ENCODE measurements at regions not wholly inside any gene's neighbourhood (a gene's known extent, or its start where the extent isn't known, plus 50 kb on each side); places are given as distances from the start of the nearest gene placed in this dataset.

DNA sequence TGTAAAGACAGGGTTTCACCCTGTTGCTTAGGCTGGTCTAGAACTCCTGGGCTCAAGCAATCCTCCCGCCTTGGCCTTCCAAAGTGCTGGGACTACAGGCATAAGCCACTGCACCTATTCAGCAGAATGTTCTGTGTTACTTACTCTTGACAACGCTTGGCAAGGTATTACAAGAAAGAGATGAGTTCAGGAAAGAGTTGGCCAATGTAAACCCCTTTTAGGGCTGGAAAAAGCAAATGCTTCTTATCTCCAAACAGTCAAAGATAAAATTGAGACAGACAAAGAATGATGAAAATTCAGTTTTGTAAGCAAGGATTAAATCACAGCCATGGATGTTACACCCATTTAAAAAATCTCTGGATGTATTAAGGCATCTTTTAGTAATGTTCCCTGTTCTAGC, 114.0 kb upstream of the PODXL start:
- TF ChIP-seq TARDBP (IDR thresholded peaks at IDR 0.05) (no peak), ARNT (IDR thresholded peaks at IDR 0.05) (no peak), NFRKB (IDR thresholded peaks at IDR 0.05) (no peak), SP1 (IDR thresholded peaks at IDR 0.05) (no peak), BHLHE40 (IDR thresholded peaks at IDR 0.05; ENCODE audit: borderline replicate concordance) (no peak), FOXK2 (IDR thresholded peaks at IDR 0.05) (no peak), FOXM1 (IDR thresholded peaks at IDR 0.05; ENCODE audit: borderline replicate concordance) (no peak)
